GM21723 (cell line): ENCODE measurements at regions not wholly inside any gene's neighbourhood (a gene's known extent, or its start where the extent isn't known, plus 50 kb on each side); places are given as distances from the start of the nearest gene placed in this dataset.

ENCODE experiments used
- ATAC-seq: cut with Tn5 transposase; IDR thresholded peaks from one replicate; pipeline ENCODE4 v1.9.1; 2021; ENCODE audit warnings: mild to moderate bottlenecking, moderate library complexity; ENCODE audit not compliant: unreplicated experiment

DNA sequence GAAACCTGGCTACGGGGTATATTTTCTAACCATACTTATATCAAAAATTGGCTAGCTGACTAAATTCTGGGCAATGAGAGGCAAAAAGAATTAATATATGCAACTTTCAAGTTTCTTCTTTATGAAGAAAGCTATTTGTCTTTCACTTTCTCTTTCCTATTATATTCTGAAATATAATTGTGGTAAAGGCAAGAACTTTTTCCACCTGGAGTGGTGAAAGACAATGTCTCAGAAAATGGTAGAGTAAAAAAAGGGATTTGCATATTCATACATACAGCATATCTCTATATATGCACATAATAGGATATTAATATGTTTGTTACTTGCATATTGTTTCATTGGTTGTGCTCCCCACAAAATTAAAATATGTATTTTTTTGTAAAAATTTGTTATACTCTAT lies 793.8 kb downstream of the PLA2G4A start:
- no peak for ATAC-seq

- no peak for ATAC-seq
Observed at GRCh38 chr1:187624812-187625545, 796.2 kb downstream of the PLA2G4A start.

DNA sequence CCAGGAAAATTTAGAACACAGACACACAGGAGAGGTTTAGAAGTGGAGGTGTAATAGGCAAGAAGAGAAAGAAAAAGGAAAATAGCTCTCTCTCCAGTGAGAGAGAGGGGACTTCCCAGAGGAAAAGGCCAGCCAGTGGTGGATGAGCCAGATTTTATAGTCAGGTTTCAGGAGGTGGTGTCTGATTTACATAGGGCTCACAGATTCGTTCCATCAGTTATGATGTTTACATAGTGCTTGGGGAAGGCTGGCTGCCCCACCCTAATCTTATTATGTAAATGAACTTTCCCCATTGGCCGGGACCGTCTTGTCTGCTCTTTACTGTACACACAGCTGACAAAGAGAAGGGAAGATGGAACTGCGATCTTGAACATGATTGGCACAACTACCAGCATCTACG lies 797.3 kb downstream of the PLA2G4A start:
- ATAC-seq: no peak

DNA sequence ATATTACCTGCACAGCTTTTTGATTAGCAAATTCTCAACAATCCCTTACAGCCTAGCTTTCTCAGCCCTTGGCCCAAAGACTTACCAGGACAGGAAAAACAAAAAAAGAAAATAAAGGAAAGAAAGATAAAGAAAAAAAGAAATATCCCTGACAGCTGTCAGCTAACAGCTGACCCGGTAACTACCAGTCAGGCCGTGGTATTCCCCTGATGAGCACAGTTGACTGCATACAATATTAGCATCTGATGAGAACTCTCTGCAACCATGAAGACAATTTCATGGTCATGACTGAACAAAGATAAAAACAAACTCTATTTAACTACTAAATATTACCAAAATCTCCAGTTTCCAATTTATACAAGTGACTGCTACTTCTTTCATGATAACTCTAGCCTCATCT lies 798.8 kb downstream of the PLA2G4A start:
- no peak for ATAC-seq

GRCh38 chr1:187629075-187629474 lies 800.3 kb downstream of the PLA2G4A start:
- no peak for ATAC-seq

DNA sequence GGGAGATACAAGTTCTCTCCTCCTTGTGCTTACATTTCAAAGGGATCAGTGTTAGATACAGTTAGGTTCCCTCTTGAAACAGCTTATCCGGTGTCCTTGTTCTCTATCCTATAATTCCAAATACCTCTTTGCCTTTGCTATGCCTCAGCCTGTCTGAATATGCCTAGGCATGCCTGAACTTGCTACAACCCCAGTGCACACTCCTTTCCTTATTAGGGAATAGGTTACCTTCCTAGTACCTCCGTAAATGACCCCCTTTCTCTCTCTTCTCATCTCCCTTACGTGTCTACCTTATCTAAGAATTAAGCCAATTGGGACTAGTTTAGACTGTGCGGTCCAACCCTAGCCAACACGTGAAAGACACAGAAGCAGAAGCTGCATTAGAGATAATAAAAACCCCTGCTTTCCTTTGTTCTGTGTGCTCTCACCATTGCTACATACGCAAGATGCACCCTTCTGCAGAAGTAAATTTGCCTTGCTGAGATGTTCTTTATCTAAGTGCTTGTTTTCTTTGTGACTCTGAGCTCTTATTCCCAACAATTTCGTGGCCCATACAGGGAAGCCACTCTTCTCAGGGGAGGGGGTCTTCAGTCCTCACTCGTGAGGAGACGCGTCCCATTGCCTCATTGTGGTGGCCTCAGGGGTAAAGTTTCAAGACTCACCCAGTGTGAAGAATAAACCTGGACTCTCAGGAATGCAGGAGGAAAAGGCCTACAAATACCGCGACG lies 802.1 kb downstream of the PLA2G4A start:
- no peak for ATAC-seq

- no peak for ATAC-seq
Observed at GRCh38 chr1:187631381-187631675, 802.6 kb downstream of the PLA2G4A start.

- no peak for ATAC-seq
Observed at GRCh38 chr1:187631984-187632383, 803.2 kb downstream of the PLA2G4A start.

- ATAC-seq: no peak
Observed at GRCh38 chr1:187634940-187635339, 806.2 kb downstream of the PLA2G4A start.

DNA sequence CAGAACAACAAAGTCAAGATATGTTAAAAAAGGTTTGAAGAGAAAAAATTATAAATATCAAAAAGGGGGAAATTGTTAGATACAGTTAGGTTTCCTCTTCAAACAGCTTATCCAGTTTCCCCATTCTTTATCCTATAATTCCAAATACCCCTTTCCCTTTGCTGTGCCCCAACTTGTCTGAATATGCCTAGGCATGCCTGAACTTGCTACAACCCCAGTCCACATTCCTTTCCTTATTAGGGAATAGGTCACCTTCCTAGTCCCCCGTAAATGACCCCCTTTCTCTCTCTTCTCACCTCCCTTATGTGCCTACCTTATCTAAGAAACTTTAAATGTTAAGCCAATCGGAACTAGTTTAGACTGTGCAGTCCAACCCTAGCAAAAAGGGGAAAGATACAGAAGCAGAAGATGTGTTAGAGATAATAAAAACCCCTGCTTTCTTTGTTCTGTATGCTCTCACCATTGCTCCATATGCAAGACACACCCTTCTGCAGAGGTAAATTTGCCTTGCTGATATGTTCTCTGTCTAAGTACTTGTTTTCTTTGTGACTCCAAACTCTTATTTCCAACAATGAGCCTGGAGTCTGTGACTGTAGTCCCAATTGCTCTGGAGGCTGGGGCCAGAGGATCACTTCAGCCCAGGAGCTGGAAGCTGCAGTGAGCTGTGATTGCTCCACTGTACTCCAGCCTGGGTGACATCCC lies 810.1 kb downstream of the PLA2G4A start:
- no peak for ATAC-seq

DNA sequence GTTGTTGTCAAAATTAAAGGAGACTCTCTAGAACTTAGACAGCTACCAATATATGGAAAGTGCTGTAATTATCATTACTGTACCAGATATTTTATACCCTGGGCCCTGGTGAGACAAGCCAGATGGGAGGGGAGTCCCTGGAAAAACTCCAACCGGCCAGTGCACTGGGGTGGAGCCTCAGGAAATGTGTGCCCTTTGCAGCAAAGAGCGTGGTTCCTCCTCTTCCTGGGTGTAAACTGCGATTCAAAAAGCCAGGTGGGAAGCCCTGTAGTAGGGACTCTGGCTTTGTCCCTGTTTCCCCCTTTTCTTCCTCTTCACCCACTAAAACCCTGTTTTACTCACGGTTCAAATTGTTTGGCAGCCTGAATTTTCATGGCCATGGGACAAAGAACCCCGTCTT lies 812.3 kb downstream of the PLA2G4A start:
- ATAC-seq: no peak

- no peak for ATAC-seq
Observed at GRCh38 chr1:187641463-187641862, 812.7 kb downstream of the PLA2G4A start.

- no peak for ATAC-seq
Observed at GRCh38 chr1:187641907-187642306, 813.2 kb downstream of the PLA2G4A start.

DNA sequence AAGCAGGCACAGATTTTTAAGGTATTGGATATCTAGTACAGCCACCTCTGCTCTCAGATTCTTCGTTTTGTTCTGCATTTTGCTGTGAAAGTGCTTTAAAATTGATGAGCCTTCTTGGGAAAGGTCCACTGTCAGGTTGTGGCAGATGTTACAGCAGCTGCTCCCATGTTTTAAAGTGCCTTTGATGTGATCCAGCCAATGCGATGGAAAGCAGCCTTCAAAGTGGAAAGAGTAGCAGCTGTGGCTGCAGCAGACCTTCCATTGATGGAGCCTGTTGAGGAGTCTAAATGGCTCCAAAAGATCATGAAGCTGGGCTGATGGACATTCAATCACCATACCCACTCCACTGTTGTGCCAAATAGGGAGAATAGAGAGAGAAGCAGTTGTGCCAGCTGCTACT lies 816.9 kb downstream of the PLA2G4A start:
- ATAC-seq: no peak

- no peak for ATAC-seq
Observed at GRCh38 chr1:187646536-187647107, 817.9 kb downstream of the PLA2G4A start.

GRCh38 chr1:187648091-187648490 lies 819.3 kb downstream of the PLA2G4A start:
- no peak for ATAC-seq

DNA sequence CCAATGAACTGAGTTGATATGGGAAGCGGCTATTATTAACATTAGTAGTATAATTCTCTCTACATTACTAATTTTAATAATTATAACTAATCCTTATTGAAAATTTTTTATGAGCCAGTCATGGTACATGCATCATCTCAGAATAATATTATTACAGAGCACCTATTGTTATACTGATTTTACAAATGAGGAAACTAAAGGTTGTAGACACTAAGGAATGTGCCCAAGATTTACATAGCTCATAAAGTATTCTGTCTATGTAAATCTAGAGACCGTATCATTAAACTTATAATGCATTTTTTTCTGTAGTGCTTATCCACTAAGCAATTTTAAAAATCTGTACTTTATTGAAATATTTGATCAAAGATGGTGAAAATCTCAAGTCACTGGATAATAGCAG lies 825.9 kb downstream of the PLA2G4A start:
- no peak for ATAC-seq

- ATAC-seq: no peak
Observed at GRCh38 chr1:187655104-187655503, 826.4 kb downstream of the PLA2G4A start.

DNA sequence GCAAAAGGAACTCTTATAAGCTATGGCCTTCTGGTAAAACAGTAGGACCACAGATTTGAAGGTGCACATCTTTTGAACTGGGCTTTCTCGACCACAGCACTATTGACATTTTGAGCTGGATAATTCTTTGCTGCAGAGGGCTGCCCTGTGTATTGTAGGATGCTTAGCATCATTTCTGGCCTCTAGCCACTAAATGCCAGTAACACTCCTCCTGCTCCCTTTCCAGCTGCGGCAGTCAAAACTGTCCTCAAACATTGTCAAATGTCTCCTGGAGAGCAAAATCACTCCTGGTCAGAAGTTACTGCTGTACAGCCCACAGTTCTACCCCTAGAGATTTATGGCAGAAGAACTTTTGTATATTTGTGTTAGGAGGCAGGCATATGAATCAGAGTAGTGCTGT lies 836.7 kb downstream of the PLA2G4A start:
- ATAC-seq: no peak

- ATAC-seq: no peak
Observed at GRCh38 chr1:187680823-187681222, 852.1 kb downstream of the PLA2G4A start.

DNA sequence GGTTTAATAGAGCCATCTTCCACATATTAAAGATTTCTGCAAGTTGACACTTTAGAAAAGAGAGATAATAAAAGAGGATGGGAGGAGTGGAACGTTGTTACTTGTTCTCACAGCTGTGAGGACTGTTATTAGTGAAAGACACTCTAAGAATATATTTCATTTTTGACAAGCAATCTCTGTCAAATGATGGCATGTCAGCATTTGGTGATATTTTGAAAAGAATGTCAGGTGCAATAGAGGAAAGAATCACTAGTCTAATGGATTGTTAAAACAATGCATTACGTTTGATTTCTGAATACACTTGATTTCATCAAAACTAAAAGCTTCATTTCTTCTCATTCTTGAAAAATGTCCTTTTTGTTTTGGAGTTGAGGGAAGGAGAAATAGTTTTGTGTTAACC lies 853.4 kb downstream of the PLA2G4A start:
- no peak for ATAC-seq

GRCh38 chr1:187685333-187685732 lies 856.6 kb downstream of the PLA2G4A start:
- ATAC-seq: no peak
